Fibroblast of skin of right quadriceps (primary cell): ENCODE measurements at regions not wholly inside any gene's neighbourhood (a gene's known extent, or its start where the extent isn't known, plus 50 kb on each side); places are given as distances from the start of the nearest gene placed in this dataset.

Experiments
- DNase-seq: peaks from one replicate; pipeline ENCODE4 v3.0.0-alpha.2; 2013

DNA sequence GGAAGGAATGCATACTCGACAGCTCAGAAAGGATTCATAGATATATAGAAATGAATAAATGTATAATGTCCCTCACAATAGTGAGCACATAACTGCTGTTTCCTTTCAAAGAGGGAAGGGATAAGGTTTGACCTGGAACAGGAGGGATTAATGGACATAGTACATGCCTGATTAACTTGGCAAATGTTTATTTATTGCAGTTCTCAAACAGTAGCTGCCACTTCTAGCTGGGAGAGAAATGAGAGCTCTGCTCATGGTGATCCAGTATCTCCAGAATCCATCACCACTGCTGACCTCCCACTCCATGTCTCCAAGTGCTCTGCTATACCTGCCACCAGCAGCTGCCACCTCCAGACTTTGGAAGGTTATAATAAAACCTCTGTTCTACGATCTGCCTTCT lies 108.1 kb downstream of the LRIG3 start:
- no peak for DNase-seq

DNA sequence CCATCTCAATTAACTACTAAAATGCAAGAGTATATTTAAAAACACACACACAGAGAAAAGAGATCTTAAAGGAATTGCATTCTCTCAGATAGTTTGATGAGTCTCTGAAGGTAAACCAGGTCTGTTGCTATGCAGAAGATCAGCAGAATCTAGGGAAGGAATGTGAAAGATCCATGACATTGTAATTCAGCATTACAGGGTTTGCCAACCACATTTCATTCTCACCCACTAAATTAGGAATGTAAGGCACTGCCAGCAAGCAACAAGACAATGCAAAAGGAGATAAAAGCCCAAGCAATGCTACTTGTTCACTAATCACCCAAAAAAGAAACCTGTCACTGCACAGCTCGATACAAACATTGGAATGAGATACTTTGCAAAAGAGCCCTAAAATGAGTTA lies 106.3 kb downstream of the LRIG3 start:
- DNase-seq = peak; percentile 31

- no peak for DNase-seq
Observed at GRCh38 chr12:58815235-58815634, 105.1 kb downstream of the LRIG3 start.

DNA sequence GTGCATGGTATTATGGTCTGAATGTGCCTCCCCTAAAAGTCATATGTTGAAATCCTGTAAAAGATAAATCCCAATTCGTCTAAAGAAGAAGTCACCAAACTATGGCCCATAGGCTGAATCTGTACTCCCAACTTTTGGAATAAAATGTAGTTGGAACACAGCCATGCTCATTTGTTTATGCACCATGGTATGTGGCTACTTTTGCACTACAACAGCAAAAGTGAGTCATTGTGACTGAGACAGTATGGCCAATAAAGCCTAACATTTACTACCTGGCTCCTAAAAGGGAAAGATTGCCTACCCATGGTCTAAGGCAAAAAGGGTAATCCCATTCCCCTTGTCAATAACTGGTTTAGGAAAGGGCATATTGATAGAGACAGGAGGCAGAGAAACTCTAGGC lies 101.8 kb downstream of the LRIG3 start:
- DNase-seq = peak; percentile 47

DNA sequence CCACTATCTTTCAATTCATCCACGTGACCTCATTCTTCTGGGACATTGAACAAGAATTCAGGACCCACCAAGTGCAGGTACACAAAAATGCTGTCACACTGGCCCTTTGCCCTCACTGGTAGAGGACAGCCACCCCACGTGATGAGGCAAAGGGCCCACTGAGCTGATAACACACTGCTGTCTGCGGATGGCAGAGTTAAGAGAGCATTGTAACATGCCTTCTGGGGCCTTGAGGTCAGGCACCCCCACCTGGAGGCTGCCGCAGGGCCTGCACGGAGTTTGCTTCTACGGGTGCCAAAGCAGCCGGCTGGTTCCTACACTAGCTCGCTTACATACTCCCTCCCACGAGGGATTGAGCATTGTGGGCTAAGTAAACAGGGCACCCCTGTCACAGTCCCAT lies 101.0 kb downstream of the LRIG3 start:
- DNase-seq = no peak

DNA sequence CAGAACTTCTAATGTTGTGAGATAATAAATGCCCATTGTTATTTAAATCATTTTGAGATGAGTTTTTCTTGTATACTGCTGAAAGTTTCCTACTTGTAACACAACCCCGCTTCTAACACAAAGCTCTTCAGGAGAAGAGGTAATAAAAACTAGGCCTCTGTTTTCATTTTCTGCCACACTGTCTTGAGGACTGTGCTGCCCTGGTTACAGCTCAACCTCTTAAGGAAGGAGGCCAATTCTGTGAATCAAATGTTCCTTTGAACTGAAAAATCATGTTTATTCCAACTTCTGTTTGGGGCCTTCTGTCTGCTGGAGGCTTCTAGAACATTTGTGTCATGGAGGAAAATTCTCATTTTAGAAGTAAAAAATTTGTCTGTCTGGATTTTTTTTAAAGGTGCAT lies 100.3 kb downstream of the LRIG3 start:
- no peak for DNase-seq
